GM12873 (cell line): ENCODE measurements at regions not wholly inside any gene's neighbourhood (a gene's known extent, or its start where the extent isn't known, plus 50 kb on each side); places are given as distances from the start of the nearest gene placed in this dataset.

Source experiments
- CTCF ChIP-seq: IDR thresholded peaks from 2 replicates; pipeline ENCODE4 v1.5.1; 2012; ENCODE audit warnings: low read depth, mild to moderate bottlenecking, moderate library complexity, low read length, control low read depth; ENCODE audit not compliant: insufficient read depth; ENCODE audit errors: missing control alignments

- TF ChIP-seq CTCF, result peak; percentile 49
These were observed 424.0 kb upstream of the RGMB start for GRCh38 chr5:98349251-98349989.

DNA sequence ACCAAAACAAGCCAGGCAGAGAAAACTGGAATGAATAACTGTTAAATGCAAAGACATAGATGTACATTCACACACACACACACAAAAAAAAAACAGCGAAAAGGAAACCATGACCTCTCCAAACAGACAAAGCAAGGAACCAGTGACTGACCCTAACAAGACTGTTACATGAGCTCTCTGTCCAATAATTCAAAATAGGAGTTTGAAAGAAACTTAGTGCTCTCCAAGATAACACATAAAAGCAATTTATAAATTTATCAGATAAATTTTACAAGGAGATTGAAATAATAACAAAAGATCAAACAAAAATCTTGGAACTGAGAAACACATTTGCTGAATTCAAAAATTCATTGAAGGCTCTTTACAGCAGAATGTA lies 423.5 kb upstream of the RGMB start:
- no peak for TF ChIP-seq CTCF

GRCh38 chr5:98354922-98355321 lies 418.5 kb upstream of the RGMB start:
- TF ChIP-seq CTCF, result no peak

DNA sequence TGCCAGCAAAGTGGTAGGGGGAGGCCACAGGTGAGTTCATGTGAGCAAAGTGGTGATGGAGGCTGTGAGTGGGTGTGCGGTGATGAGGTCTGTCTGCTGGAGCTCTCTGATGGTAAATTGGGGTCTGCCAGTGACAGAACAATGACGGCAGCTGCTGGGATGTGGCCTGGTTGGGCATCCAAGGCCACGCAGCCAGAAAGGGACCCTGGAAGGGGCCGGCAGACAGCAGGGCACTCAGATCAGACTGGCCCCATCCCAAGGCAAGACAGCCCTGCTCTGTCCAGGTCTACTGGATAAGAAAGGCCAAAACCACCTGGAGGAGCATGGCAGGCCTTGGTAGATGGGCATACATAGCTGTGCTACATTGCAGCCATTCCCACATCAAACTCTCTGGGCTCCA lies 412.9 kb upstream of the RGMB start:
- TF ChIP-seq CTCF, result no peak

DNA sequence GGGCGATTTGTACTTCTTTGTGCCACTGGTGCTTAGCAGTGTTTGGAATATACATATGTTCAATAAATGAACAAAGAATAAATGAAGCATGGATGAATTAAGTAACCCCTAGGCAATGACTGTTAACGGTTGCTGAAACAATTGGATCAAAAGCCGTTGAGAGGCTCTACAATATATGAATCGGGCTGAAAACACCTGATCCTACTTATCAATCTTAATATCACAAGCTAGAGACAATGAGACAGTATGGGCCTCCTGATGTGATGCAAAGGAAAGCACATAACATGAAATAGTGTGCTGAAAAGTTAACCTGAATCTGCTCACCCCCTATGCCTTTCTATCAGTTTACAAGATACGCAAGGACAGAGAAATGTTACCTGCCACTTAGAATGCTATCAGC lies 410.3 kb upstream of the RGMB start:
- TF ChIP-seq CTCF, result no peak

DNA sequence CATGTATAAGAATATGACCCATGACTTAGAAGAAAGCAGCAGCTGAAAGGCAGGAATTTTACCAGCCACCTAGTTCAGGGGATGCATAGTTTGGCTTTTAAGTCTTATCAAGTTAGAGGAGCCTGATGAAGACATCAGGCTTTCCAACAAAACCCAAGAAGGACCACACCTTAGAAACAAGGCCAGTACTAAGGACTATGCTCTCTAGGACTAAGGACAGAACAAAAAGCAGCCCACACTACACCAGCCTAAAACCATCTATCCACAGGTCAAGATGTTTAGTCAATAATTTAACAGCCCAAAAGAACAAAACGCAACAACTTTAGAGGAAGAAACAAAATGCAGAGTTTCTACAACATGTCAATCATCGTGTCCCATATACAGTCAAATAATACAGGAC lies 408.9 kb upstream of the RGMB start:
- no peak for TF ChIP-seq CTCF

- no peak for TF ChIP-seq CTCF
These were observed 408.3 kb upstream of the RGMB start for GRCh38 chr5:98365126-98365525.
